ENCODE measurements at regions not wholly inside any gene's neighbourhood (a gene's known extent, or its start where the extent isn't known, plus 50 kb on each side); places are given as distances from the start of the nearest gene placed in this dataset.

DNA sequence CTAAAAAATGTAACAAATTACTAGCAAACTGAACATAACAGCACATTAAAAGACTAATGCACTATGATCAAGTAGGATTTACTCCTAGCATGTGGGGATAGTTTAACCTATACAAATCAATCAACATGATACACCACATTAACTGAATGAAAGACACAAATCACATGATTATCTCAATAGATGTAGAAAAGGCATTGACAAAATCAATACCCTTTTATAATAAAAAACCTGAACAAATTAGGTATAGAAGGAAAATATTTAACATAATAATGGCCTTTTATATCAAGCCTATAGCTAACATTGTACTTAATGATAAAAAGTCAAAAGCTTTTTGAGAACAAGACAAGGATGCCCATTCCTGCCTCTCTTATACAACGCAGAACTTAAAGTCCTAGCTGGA is 540.0 kb downstream of the RERGL start:
- no peak for DNase-seq (ENCODE audit: low read depth in 2 of 2)

DNA sequence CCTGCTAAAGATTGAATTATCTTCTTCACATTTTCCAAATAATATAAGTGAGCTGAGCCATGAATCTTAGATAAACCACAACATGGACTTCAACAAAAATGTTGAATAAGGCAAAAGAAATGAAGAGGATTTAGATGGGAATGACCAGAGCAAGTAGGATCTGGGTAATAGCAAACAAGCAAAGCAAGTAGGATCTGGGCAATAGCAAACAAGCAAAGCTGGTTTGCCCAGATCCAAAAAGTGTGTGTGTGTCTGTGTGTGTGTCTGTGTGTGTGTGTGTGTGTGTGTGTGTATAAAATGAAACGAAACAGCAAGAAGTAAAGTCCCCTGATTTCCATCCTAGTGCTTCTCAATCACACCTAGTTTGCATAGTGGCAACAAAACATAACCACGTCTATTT is 549.1 kb downstream of the RERGL start:
- no peak for DNase-seq (ENCODE audit: low read depth in 2 of 2)

DNA sequence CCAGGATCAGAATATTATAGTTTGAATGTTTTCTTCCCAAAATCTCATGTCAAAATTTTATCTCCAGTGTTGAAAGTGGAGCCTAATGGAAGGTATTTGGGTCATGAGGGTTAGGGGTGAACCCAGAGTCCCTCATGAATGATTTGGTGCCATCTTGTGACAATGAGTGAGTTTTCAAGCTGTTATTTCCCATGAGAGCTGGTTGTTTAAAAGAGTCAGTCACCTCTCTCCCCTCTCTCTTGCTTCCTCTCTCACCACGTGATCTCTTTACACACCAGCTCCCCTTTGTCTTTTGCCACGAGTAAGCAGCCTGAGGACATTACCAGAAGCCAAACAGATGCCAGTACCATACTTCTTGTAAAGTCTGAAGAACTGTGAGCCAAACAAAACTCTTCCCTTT is 561.6 kb downstream of the RERGL start:
- DNase-seq (ENCODE audit: low read depth in 2 of 2), result no peak

DNA sequence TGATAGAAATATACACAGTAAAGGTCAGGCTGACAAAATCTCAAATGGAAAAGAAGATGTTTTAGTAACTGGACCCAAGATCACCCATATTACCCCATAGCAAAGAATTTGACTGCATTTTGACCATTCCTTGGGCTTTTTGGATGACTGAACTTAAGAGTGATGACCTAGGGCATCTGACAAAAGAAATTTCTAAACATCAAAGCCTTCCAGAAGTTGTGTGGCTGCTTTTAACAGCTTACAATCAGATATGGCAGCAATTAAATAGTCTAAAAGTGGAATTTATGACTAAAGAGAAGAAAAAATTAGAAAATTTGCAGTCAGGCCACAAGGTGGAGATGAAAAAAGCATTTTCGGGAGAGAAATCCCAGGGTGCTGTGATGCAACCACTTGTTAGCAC is 563.0 kb downstream of the RERGL start:
- DNase-seq (ENCODE audit: low read depth in 2 of 2), result no peak

DNA sequence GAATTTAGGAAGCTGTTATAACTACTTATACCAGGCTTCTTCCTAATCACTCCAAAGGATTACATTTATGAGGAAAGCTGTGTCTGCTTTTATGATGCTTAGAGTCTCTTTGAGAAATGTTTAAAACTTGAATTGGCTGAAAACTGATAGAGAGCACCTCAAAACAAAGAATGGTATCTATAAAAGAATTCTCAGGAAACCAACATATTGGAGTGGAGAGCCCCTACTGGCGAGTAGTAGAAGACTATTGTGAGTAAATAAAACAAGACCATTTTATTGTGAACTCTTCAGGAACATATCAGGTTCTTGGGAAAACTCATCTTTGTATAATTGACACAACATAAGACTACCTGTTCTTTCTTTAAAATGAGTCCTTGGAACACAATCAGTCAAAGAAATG is 578.6 kb downstream of the RERGL start:
- DNase-seq (ENCODE audit: low read depth in 2 of 2), result no peak

DNA sequence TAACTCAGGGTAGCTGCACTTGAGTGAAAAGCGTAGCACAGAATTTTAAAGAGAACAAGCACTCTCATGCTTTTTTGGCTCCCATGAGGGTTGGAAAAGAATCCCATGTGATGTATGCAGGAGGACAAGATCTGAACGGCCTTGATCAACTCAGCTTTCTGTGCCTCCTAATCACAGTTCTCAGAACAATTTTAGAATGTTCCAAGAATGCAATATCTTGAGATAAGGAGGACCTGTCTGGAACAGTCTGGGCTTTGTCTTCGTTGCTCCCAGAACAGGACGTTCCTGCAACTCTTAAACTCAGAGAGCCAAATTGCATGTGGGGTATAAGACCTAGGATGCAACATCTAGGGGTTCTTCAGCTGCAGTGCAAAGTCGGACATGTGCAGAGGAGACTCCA is 582.7 kb downstream of the RERGL start:
- no peak for DNase-seq (ENCODE audit: low read depth in 2 of 2)

DNA sequence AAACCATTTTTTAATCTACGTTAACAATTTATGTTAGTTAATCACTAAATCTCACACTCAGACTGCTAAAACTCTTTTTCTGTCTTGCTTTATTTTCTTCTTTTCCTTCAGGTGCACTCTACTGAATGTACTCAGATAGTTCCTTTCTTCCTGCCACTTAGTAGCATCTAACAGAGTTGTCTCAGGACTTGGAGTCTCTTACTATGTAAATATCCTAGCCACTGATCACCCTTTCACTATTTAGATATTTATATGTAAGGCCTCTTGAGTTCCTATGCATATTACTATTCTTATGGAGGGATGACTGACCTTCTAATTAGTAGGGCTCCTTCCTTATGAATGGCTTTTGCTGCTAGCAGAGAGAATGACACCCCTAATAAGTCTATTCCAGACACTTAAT is 586.3 kb downstream of the RERGL start:
- DNase-seq (ENCODE audit: low read depth in 2 of 2), result no peak

DNA sequence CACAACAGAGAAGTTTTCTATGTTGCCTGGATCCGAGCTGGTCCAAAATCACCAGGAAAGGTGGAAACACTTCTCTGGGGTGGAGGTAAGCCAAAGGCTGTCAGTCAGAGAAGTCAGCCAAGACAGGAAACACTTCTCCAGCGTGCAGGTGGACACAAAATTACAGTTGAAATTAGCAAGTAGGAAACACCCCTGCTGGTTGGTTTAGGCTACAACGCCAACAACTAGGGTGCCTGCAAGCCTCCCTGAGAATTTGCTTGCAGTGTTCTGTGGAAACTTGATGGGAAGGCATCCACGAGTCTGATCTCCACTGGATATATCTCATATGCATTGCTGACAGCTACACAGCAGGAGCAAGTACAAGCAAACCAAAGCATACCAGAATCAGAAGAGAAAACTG is 600.5 kb downstream of the RERGL start:
- DNase-seq (ENCODE audit: low read depth in 2 of 2), result no peak

DNA sequence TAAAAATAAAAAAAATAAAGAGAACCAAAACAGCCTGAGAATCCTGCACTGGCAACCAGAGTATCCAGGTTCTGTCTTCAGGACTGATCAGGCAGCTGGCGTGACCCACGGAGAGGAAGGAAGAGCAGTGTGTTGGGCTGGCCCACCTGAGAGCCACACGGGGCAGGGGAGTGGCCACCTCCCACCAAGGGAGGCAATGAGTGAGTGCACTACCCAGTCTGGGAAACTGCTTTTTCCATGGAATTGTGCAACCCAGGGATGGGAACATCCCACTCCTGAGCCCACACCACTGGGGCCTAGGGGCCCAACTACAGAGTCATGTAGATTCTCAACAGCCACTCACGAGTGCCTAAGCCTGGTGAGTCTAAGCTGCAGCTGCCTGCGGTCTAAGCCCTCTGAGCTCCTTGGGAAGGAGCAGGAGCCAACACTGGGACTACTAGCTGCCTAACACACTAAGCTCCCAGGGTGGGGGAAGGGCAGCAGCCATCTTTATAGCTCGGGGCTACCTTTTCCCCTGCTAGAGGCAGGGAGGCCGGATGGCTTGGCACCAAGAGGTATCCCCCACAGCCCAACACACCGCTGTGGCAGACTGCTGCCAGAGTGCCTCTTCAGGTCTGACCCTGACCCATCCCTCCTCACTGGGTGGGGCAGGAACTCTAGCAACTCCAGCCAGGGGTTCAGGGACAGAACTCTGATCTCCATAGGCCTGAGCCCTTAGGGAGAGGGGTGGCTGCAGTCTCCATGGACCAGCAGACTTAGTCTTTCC is 610.9 kb downstream of the RERGL start:
- no peak for DNase-seq (ENCODE audit: low read depth in 2 of 2)

DNA sequence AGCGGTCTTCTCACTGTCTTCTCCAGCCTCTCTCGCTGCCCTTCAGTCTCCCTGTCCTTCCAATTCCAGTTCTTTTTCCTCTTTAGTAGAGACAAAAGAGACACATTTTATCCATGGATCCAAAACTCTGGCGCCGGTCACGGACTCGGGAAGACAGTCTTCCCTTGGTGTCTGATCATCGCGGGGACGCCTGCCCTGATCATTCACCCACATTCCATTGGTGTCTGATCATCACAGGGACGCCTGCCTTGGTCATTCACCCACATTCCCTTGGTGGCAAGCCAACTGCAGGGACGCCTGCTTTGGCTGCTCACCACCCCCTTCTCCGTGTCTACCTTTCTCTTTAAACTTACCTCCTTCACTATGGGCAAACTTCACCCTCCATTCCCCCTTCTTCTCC is 619.5 kb downstream of the RERGL start:
- DNase-seq (ENCODE audit: low read depth in 2 of 2), result no peak

DNA sequence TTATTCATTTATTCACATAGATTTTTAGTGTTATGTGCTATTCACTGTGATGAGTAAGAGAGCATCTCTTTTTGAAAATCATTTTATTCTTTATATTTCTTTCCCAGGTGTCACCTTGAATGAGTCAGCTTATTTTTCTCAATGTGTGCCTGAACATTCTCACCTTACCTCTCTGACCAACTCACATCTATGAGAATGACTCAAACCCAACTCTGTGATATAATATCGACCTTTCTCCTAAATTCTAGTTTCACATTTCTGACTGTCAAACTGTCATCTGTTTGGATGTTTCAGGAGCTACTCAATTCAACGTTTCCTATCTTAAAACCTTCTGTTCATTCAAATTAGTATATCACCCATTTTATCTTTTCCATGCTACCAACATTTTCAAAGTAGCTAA is 630.8 kb downstream of the RERGL start:
- no peak for DNase-seq (ENCODE audit: low read depth in 2 of 2)

DNA sequence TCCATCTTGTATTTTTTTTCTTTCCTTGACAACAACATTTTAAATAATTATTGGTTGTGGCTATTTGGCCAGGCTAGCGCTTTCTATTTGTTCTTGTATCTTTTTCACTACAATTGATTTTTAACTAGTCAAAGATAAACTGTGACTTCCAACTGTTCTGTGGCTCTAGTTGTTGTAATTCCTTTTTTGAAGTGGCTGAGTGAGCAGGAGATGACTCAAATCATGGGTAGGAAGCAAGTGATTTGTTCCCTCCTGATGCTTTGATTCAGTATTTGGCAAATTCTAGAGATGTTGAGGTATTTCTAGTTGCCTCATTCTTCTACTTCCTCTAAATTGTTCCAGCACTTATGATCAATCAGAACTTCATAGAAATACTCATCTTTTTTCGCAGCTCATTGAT is 633.5 kb downstream of the RERGL start:
- no peak for DNase-seq (ENCODE audit: low read depth in 2 of 2)

DNA sequence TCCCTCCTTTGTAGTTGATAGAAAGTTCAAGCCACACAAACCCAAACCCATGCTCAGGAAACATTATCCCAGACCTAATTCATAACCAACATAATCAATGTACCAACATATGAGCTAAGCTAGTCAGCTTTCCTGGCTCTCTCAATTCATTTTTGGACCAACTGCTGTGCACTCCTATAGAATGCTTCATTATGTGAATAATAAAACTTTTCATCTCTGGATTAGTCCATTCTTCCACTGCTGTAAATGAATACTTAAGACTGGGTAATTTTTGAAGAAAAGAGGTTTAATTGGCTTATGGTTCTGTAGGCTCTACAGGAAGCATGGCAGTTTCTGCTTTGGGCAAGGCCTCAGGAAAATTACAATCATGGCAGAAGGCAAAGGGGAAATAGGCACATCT is 651.9 kb downstream of the RERGL start:
- DNase-seq (ENCODE audit: low read depth in 2 of 2), result no peak

DNA sequence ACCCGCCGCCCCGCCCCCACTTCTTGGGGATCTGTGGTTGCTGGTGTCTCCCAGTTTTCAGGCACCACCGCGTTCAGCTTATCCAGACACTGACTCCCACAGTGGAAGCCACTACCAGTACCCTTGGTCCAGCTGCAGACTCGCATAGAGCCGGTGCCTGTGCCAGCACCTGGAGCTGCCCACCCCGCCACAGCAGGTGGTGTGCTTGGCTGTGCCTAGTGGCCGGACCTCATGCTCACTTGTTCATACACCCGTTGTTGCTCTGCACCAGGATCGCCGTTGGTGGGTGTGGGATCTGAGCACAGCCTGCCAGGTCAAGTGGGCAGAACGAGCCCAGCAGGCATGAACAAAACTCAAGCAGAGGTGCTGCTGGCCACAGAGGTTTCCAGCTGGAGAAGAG is 673.2 kb downstream of the RERGL start:
- DNase-seq (ENCODE audit: low read depth in 2 of 2), result no peak

DNA sequence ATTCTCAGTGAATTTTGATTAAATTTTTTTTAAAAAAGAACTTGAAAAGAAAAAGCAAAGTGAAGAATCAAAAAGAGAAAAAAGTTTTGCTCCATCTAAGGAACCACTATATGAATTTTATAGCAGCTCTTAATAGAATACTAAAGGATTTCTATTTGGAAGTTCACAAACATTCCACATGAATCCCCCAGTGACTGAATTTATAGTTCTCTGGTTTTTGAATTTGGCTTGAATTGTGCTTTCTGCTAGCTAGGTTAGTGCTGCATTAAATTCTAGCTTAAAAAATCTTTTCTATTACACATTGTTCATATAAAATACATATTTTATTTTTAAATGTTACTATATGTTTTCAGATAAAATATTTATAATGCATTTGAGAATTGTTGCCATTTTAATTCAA is 675.4 kb downstream of the RERGL start:
- DNase-seq (ENCODE audit: low read depth in 2 of 2), result no peak

DNA sequence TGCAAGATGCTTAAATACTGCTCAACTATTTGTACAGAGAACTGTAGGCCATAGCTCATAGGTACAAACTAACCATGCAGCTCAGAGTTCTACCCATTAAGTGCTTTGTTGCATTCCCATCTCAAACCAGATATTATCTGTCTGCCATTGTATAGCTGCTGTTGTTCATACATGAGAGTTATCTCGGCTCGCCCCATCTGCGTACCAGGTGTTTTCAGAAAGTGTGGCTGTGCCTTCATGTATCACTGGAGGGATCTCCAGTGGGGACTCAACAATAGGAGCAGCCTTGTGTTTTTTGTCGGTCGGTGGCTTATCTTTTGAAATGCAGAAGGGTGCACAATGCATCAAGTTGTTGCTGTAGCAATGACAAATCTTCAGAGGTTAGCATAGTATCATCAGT is 678.3 kb downstream of the RERGL start:
- no peak for DNase-seq (ENCODE audit: low read depth in 2 of 2)

DNA sequence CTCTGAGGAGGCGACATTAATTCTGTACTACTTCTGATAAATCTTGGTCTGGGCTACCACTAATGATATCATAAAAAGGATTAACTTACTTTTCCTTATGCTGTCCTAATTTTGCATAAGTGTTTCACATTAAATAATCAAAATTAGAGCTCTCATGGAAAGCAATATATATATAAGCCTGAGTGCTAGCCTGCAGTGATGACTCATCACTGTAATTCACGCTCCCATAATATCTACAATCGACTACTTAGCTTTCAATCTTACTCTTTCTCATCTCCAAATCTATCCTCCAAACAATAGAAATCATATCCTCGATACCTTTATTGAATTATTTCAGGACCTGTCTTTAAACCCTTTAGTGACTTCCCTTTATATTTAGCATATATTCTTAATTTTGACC is 701.3 kb downstream of the RERGL start:
- DNase-seq (ENCODE audit: low read depth in 2 of 2), result no peak

DNA sequence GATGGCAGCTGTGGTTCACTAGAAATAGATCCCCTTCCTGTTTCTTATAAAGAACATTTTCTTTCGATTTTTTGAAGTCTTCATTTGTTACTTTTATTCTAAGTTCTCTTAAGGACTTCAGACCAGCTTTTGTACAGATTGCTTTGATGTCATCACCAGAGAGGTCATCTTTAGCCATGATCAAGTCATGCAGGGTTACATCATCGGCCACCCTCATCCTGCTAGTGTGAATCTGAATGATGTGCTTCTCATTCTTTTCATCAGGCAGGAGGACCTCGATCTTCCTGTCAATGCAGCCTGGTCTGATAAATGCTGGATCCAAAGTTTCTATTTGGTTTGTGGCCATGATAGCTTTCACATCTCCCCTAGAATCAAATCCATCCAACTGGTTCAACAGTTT is 706.7 kb downstream of the RERGL start:
- no peak for DNase-seq (ENCODE audit: low read depth in 2 of 2)

DNA sequence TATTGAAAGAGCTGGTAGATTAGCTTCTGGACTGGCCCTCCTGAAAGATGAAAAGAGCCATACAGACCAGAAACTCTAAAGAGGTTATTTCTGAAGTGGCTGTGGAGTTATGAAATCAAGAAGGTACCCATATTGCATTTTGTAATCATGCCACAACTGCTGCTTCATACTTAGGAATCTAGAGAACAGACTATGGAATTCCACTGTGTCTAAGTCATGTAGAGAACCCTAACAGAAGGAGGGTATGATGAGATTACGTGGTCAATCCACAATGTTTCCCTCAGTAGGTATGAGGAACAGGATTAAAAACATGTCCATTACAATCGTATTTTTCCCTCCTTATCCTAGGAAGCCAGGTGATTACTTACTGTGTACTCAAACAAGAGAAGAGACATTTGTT is 708.8 kb downstream of the RERGL start:
- DNase-seq (ENCODE audit: low read depth in 2 of 2), result no peak

DNA sequence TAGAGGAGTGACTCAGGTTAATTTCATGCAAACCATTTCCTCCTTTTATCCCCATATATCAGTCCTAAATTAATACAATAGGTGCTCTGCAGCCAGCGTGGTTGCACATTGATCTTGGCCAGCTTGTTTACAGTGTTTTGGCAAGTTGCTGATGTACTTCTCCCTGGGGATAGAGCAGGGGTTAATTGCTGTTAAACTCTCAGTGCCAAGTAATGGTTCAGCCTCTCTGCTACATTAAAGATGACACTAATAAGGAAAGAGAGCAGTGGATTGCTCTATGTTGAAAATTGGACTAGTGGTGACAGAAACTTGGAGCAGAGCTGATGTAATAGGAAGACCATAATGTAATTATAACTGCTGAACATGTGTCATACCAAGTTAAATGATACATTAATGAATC is 717.5 kb downstream of the RERGL start:
- no peak for DNase-seq (ENCODE audit: low read depth in 2 of 2)

DNA sequence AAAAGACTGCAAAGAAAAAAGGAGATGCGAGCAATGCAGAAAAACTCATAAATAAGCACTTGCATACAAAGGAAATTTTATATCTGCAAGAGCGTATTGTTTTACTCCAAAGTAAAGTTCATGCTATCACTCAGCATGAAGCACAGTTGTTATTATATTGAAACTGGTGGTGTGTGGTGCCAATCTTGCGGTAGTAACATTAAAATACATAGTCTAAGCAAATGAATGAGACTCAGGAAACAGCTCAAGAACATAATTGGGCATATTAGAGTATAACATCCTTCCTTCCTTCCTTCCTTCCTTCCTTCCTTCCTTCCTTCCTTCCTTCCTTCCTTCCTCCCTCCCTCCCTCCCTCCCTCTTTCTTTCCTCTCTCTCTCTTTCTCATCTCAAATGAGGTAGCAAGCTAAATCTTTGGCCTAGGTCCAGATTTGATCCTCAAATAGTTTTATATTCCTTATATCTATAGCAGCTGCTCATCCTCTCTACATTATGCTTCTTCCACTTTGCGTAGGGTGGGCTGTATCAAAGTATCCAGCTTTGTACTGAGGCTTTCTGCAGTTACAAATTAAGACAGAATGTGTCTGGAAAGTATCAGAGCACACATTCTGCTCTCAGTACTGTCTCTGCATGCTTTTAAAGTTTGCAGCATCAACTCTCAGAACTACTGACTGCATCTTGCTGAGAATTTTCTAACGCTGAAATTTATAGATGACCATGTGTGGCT is 718.3 kb downstream of the RERGL start:
- DNase-seq (ENCODE audit: low read depth in 2 of 2), result no peak

DNA sequence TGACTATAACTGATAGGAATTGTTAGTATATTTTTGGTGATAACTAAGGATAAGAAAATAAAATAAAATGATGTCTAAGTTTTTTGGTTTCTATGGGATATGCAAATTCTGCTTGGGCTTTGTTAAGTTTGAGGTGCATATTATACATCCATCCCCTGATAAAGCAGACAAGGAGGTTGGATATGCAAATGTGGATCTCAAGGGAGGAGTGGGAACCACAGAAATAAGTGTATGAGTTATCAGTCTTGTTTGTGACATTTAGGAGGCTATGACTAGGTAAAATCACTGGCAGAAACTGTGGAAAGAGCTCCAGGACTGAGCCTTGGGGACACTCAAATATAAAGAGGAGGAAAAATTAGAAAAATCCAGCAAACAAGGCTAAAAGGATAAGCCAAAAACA is 719.4 kb downstream of the RERGL start:
- DNase-seq (ENCODE audit: low read depth in 2 of 2), result no peak

DNA sequence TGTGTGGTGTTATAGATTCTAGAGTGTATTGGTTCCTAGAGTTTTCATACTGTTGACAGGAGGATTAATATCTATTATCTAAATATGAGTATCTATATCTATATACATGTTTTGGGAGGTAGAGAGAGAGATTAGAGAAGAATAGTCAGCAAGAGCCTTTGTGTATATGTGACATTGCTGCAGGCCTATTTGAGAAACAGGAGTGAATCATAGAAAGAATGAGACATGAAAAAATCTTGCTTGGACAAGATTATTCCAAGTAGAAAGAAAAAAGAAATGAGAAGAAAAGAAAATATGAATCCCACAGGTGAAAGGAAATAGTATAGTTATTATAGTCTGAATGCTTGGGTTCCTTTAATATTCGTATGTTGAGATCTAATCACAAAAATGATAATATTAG is 720.4 kb downstream of the RERGL start:
- no peak for DNase-seq (ENCODE audit: low read depth in 2 of 2)

DNA sequence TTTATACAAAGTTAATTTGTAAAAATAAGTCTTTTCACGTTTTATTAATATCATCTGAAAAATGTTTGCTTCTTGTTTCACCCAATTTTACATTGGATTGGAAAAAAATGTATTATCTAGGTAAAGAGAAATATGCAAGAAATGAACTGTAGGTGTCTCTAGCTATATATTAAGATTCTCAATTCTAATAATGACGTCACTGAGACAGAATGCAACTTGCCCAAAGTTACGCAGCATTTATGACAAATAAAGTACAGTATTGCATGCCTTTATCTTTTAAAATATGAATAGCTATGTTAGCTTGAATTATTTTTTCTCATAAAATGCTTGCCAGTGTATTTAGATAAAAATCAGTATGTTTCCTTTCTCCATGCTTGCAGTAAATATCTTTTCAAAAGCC is 728.8 kb downstream of the RERGL start:
- DNase-seq (ENCODE audit: low read depth in 2 of 2), result no peak

All from lung microvascular endothelial cell (primary cell).